KMS-11 (cell line): ENCODE measurements at regions not wholly inside any gene's neighbourhood (a gene's known extent, or its start where the extent isn't known, plus 50 kb on each side); places are given as distances from the start of the nearest gene placed in this dataset.

Source experiments
- H2AFZ ChIP-seq: fragments of 200-600 bp; sonication (generic); 2 replicates; pipeline ENCODE4 v1.6.1; 2016; ENCODE audit warnings: antibody characterized with exemption, mixed run types, low read depth
- H3K27ac ChIP-seq: fragments of 200-600 bp; sonication (generic); 2 replicates; pipeline ENCODE4 v1.6.1; 2016; ENCODE audit warnings: mild to moderate bottlenecking, mixed run types
- H3K27me3 ChIP-seq: fragments of 200-600 bp; sonication (generic); 2 replicates; pipeline ENCODE4 v1.6.1; 2017; ENCODE audit warnings: mild to moderate bottlenecking, low read depth, mixed run types, moderate library complexity; ENCODE audit not compliant: insufficient read depth
- H3K36me3 ChIP-seq: fragments of 200-600 bp; sonication (generic); 2 replicates; pipeline ENCODE4 v1.6.1; 2017; ENCODE audit warnings: mild to moderate bottlenecking, mixed run types; ENCODE audit not compliant: insufficient read depth
- H3K4me1 ChIP-seq: fragments of 200-600 bp; sonication (generic); 2 replicates; pipeline ENCODE4 v1.6.1; 2016; ENCODE audit warnings: mild to moderate bottlenecking, low read depth, mixed run types; ENCODE audit not compliant: poor library complexity, severe bottlenecking
- H3K4me2 ChIP-seq: fragments of 200-600 bp; sonication (generic); 2 replicates; pipeline ENCODE4 v1.7.0; 2016; ENCODE audit warnings: mild to moderate bottlenecking, mixed run types
- H3K4me3 ChIP-seq: fragments of 200-600 bp; sonication (generic); IDR thresholded peaks from 2 replicates; pipeline ENCODE4 v1.6.1; 2017; ENCODE audit warnings: low read depth, low read length, mixed read lengths; ENCODE audit not compliant: insufficient read depth
- H3K79me2 ChIP-seq: fragments of 200-600 bp; sonication (generic); 2 replicates; pipeline ENCODE4 v1.6.1; 2016; ENCODE audit warnings: low read depth, mixed run types; ENCODE audit not compliant: insufficient read depth
- H3K9ac ChIP-seq: fragments of 200-600 bp; sonication (generic); 2 replicates; pipeline ENCODE4 v1.6.1; 2016; ENCODE audit warnings: mild to moderate bottlenecking, mixed run types
- H4K20me1 ChIP-seq: fragments of 200-600 bp; sonication (generic); 2 replicates; pipeline ENCODE4 v1.6.1; 2016; ENCODE audit warnings: mild to moderate bottlenecking, mixed run types; ENCODE audit not compliant: insufficient read depth
- CTCF ChIP-seq: fragments of 200-600 bp; sonication (generic); conservative IDR thresholded peaks from 2 replicates; pipeline ENCODE4 v1.6.1; 2017; ENCODE audit warnings: low read depth, mild to moderate bottlenecking, antibody characterized with exemption, low read length, moderate library complexity, mixed read lengths

- H2AFZ ChIP-seq, result no peak overlapping the region
- H4K20me1 ChIP-seq, result no peaks in the 10 kb centered on the region
- H3K36me3 ChIP-seq, result no peaks in the 10 kb centered on the region
- TF ChIP-seq CTCF, result no peak
- no peak overlapping the region for H3K4me3 ChIP-seq
- no peak overlapping the region for H3K27ac ChIP-seq
- no peaks in the 10 kb centered on the region for H3K4me1 ChIP-seq
- no peaks in the 10 kb centered on the region for H3K27me3 ChIP-seq
- H3K79me2 ChIP-seq, result no peaks in the 10 kb centered on the region
- H3K4me2 ChIP-seq, result no peak overlapping the region
- H3K9ac ChIP-seq, result no peak overlapping the region
These were observed 120.4 kb upstream of the FST start for GRCh38 chr5:53359916-53360517.

DNA sequence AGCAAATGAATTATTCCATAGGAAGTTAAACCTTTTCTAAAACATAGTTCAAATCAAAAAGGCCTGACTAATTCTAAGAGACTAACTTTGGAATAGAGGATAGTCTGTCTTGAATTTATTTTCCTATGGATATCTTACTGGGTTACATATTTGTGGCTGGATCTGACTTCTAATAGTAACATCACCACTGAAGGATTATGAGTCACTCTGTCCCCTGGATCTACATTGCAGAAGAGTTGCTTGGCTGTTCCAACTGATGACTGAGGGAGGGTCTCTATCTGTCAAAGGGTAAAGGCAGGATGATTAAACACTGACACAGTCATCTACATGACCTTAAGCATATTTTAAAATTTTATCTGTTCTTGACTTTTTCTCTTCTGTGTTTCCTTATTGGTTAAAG is 119.6 kb upstream of the FST start:
- Histone ChIP-seq H4K20me1 (no peaks in the 10 kb centered on the region), H3K4me3 (no peak overlapping the region), H2AFZ (no peak overlapping the region), H3K4me1 (no peaks in the 10 kb centered on the region), H3K27me3 (no peaks in the 10 kb centered on the region), H3K4me2 (no peak overlapping the region), H3K9ac (no peak overlapping the region), H3K36me3 (no peaks in the 10 kb centered on the region), H3K27ac (no peak overlapping the region), H3K79me2 (no peaks in the 10 kb centered on the region)
- no peak for TF ChIP-seq CTCF

- Histone ChIP-seq H3K27ac (no peak overlapping the region), H2AFZ (no peak overlapping the region), H3K4me3 (no peak overlapping the region), H3K4me1 (no peaks in the 10 kb centered on the region), H3K9ac (no peak overlapping the region), H3K79me2 (no peaks in the 10 kb centered on the region), H4K20me1 (no peaks in the 10 kb centered on the region), H3K36me3 (no peaks in the 10 kb centered on the region), H3K4me2 (no peak overlapping the region), H3K27me3 (no peaks in the 10 kb centered on the region)
- no peak for TF ChIP-seq CTCF
These were observed 118.7 kb upstream of the FST start for GRCh38 chr5:53361708-53362107.

GRCh38 chr5:53362521-53362941 is 117.9 kb upstream of the FST start:
- Histone ChIP-seq H3K79me2 (no peaks in the 10 kb centered on the region), H3K4me2 (no peak overlapping the region), H4K20me1 (no peaks in the 10 kb centered on the region), H2AFZ (no peak overlapping the region), H3K27me3 (no peaks in the 10 kb centered on the region), H3K9ac (no peak overlapping the region), H3K4me1 (no peaks in the 10 kb centered on the region), H3K36me3 (no peaks in the 10 kb centered on the region), H3K4me3 (no peak overlapping the region), H3K27ac (no peak overlapping the region)
- TF ChIP-seq CTCF, result no peak
